Activated CD8-positive, alpha-beta memory T cell treated with anti-CD3 and anti-CD28 coated beads for 36 hours (primary cell): ENCODE measurements at regions not wholly inside any gene's neighbourhood (a gene's known extent, or its start where the extent isn't known, plus 50 kb on each side); places are given as distances from the start of the nearest gene placed in this dataset.
"Not testable (repeated sequence)": the region's sequence is repeated elsewhere in the genome, so short reads cannot be mapped to it uniquely, and the experiment has no call there.

Experiments used
- CTCF ChIA-PET: fragments of 350-600 bp; sonication (Branson Sonifier 250); formaldehyde crosslinking; loops from one replicate; lab custom pipeline; 2021; ENCODE audit warnings: antibody characterized with exemption; lab: Charles Lee
- POLR2A ChIA-PET: fragments of 350-600 bp; sonication (Branson Sonifier 250); formaldehyde crosslinking; loops from one replicate; lab custom pipeline; 2021; ENCODE audit warnings: antibody characterized with exemption; lab: Charles Lee

GRCh38 chr2:239742377-239742776 lies 282.8 kb downstream of the NDUFA10 start:
- ChIA-PET POLR2A (no interaction called here), CTCF (no interaction called here)

- ChIA-PET POLR2A (no interaction called here), CTCF (no interaction called here)
These were observed 285.9 kb downstream of the NDUFA10 start for GRCh38 chr2:239739206-239739605.

DNA sequence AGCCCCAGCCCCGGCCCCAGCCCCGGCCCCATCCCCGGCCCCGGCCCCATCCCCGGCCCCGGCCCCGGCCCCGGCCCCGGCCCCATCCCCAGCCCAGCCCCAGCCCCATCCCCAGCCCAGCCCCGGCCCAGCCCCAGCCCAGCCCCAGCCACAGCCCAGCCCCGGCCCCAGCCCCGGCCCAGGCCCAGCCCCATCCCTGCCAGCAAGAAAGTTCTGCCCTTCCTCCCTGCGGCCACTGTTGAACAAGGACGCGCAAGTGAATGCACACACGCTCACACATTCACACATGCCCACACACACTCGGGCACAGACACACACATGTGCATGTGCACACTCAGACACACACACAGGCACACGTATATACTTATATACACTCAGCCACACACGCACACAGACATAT lies 287.0 kb downstream of the NDUFA10 start:
- POLR2A ChIA-PET: no interaction called here
- CTCF ChIA-PET: no interaction called here

DNA sequence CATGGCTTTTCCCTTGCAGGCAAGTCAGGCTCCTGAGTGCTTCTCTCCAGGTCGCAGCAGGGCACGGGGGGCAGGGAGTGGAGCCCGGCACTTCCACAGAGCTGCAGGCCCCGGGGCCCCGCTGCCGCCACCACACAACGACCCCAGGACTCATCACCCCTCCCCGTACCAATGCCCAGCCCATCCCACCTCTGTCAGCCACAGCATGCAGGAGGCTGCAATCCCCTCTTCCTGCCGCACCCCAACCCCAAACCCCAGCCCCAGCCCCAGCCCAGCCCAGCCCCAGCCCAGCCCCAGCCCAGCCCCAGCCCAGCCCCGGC lies 288.0 kb downstream of the NDUFA10 start:
- ChIA-PET POLR2A (no interaction called here), CTCF (no interaction called here)

- CTCF ChIA-PET: no interaction called here
These were observed 288.6 kb downstream of the NDUFA10 start for GRCh38 chr2:239736358-239737143.

GRCh38 chr2:239735829-239736357 lies 289.2 kb downstream of the NDUFA10 start:
- POLR2A ChIA-PET: no interaction called here
- CTCF ChIA-PET: no interaction called here

More at GRCh38 chr2:239736358-239737143, 288.6 kb downstream of the NDUFA10 start:
- POLR2A ChIA-PET: no interaction called here

GRCh38 chr2:239735131-239735828 lies 289.9 kb downstream of the NDUFA10 start:
- ChIA-PET CTCF (no interaction called here), POLR2A (no interaction called here)

DNA sequence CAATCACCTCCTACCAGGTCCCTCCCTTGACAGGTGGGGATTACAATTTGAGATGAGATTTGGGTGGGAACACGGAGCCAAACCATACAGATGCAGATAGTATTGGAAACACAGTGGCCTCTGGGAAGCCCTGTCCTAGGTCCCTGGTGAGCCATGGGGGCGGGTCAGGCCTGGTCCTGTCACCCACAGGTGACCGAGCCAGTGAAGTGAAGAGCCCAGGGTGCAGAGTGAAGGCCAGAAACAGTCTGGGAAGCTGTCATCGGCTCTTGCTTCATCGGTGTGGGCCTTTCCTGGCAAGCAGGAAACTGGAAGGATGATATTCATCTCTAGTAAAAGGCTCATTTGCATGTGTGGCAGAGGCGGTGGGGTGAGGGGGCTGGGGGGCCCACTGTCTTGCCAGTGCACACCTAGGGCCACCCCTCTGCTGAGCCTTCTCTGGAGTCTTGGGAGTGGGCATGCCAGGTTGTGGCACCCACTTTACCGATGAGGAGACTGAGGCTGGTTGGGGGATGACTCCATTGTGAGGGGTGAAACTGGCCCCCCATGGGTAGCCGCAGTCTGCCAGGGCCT lies 290.6 kb downstream of the NDUFA10 start:
- POLR2A ChIA-PET: no interaction called here

GRCh38 chr2:239732666-239733010 lies 292.5 kb downstream of the NDUFA10 start:
- ChIA-PET POLR2A (no interaction called here), CTCF (no interaction called here)

More for the DNA sequence above, 290.6 kb downstream of the NDUFA10 start:
- CTCF ChIA-PET: no interaction called here

- POLR2A ChIA-PET: no interaction called here
- CTCF ChIA-PET: no interaction called here
These were observed 293.0 kb downstream of the NDUFA10 start for GRCh38 chr2:239731998-239732665.

- POLR2A ChIA-PET: no interaction called here
These were observed 293.7 kb downstream of the NDUFA10 start for GRCh38 chr2:239731422-239731821.

GRCh38 chr2:239730897-239731296 lies 294.2 kb downstream of the NDUFA10 start:
- CTCF ChIA-PET: no interaction called here
- POLR2A ChIA-PET: no interaction called here

More at GRCh38 chr2:239731422-239731821, 293.7 kb downstream of the NDUFA10 start:
- CTCF ChIA-PET: no interaction called here

- POLR2A ChIA-PET, CTCF ChIA-PET: not testable (repeated sequence)
These were observed 294.6 kb downstream of the NDUFA10 start for GRCh38 chr2:239730567-239730882.

GRCh38 chr2:239729681-239730566 lies 295.2 kb downstream of the NDUFA10 start:
- POLR2A ChIA-PET: no interaction called here
- CTCF ChIA-PET: no interaction called here

GRCh38 chr2:239729151-239729550 lies 296.0 kb downstream of the NDUFA10 start:
- ChIA-PET POLR2A (no interaction called here), CTCF (no interaction called here)

DNA sequence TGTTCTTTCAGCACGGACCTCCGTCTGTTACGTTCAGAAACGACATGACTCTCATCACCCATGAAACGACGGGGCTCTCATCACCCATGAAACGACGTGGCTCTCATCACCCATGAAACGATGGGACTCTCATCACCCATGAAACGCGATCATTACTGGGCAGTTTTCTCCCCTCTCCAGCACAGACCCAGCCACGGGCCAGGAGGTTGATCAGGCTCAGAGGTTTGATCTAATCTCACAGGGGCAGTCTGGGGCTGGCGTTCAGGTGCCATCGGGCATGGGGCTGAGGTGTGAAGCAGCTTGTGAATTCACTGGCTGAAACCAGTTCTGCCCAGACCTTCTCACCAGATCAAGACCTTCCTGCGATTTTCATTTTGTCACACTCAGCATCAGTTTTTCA lies 296.4 kb downstream of the NDUFA10 start:
- POLR2A ChIA-PET: no interaction called here
- CTCF ChIA-PET: no interaction called here

DNA sequence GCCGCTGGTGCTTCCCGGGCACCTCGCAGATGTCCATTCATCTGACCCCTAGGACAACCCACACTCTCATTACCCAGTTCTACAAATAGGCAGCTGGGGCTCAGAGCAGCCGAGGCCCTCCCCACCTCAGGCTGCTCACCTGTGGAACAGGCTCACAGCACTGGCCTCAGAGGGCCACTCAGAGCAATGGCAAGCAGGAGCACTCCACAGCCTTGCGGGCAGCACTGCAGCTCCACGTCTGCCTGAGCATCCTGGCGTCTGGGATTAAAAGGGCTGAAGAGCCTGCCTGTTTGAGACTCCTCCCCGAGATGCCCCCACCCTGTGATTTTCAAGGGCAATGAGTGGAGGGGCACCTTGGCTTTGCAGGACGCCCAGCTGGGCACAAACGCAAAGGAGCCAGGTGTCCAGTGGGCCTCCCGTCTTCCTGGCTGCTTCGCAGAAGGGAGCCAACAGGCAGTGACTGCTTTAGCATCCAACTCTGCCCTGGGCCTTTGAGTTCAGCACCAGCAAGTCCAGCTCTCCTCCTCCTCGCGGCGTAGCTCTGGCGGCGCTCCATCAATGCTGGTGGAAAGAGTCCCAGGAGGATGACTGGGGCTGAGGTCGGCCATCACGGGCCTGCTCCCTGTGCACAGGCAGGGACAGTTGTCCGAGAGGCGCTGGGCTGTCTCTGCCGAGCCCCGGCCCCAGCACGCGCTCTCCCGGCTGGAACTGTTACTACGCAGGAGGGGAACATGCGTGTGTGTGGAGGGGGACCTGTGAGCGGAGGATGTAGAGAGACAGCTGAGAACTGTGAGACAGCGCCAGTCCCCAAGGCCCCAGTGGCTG lies 297.2 kb downstream of the NDUFA10 start:
- POLR2A ChIA-PET: no interaction called here
- CTCF ChIA-PET: no interaction called here

DNA sequence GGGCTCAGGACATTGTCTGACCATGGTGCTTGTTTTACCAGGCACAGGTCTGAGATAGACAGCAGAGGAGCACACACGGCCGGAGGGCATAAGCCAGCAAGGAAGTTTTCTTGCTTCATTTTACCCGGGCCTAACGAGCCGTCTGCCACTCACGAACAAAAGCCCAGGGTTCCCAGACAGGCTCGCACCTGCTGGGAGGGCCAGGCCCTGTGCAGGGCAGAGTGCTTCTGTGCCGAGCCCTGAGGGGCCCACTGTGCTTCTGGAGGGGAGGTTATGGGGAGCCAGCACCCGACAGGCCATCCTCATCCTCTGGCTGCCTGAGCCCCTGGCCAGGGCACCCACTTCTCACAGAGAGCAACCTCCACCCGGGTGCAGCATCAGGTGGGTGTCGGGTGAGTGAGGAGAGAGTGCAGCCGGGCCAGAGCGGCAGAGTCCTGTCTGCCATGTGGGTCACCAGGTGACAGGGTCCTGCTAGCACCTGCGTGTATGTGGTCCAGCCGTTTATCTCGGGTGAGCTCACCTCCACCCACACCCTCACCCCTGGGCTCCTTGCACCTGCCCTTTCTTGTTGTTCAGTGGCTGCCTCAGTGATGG lies 297.9 kb downstream of the NDUFA10 start:
- POLR2A ChIA-PET: no interaction called here

More for the DNA sequence above, 297.9 kb downstream of the NDUFA10 start:
- CTCF ChIA-PET: no interaction called here
